SK-N-SH treated with all-trans-retinoic acid at 6 μM for 48 hours (cell line): ENCODE measurements at regions not wholly inside any gene's neighbourhood (a gene's known extent, or its start where the extent isn't known, plus 50 kb on each side); places are given as distances from the start of the nearest gene placed in this dataset.

Source experiments
- ATAC-seq: fragments of 200-7000 bp; cut with Tn5 transposase; 3 replicates; pipeline ENCODE4 v1.9.1; 2020; ENCODE audit warnings: mild to moderate bottlenecking, moderate library complexity
- ARNTL ChIP-seq: fragments of 450-650 bp; formaldehyde crosslinking; IDR thresholded peaks from 2 replicates; pipeline ENCODE4 v1.5.0; 2020; ENCODE audit warnings: low read depth, mild to moderate bottlenecking, moderate library complexity, borderline replicate concordance
- BACH2 ChIP-seq: fragments of 250-450 bp; sonication (Bioruptor Pico); IDR thresholded peaks from 2 replicates; pipeline ENCODE4 v1.9.0; 2021; ENCODE audit warnings: mild to moderate bottlenecking, borderline replicate concordance
- CSDC2 ChIP-seq: fragments of 250-450 bp; sonication (Bioruptor Pico); IDR thresholded peaks from 2 replicates; pipeline ENCODE4 v1.5.0; 2020; ENCODE audit warnings: mild to moderate bottlenecking, moderate library complexity
- CSRNP3 ChIP-seq: fragments of 250-450 bp; sonication (Bioruptor Pico); IDR thresholded peaks from 2 replicates; pipeline ENCODE4 v1.5.1; 2021; ENCODE audit warnings: mild to moderate bottlenecking, moderate library complexity
- ESRRG ChIP-seq: fragments of 250-450 bp; sonication (Bioruptor Pico); IDR thresholded peaks from 2 replicates; pipeline ENCODE4 v1.6.1; 2021; ENCODE audit warnings: mild to moderate bottlenecking
- GLIS3 ChIP-seq: fragments of 250-450 bp; sonication (Bioruptor Pico); IDR thresholded peaks from 2 replicates; pipeline ENCODE4 v1.5.0; 2020; ENCODE audit warnings: mild to moderate bottlenecking, moderate library complexity
- ISL1 ChIP-seq: fragments of 250-450 bp; sonication (Bioruptor Pico); IDR thresholded peaks from 2 replicates; pipeline ENCODE4 v2.1.2; 2022; ENCODE audit warnings: mild to moderate bottlenecking, moderate library complexity
- OSR1 ChIP-seq: fragments of 250-450 bp; sonication (Bioruptor Pico); IDR thresholded peaks from 2 replicates; pipeline ENCODE4 v1.8.0; 2022; ENCODE audit warnings: moderate library complexity, mild to moderate bottlenecking, inconsistent platforms
- PATZ1 ChIP-seq: fragments of 250-450 bp; sonication (Bioruptor Pico); IDR thresholded peaks from 2 replicates; pipeline ENCODE4 v1.8.0; 2020; ENCODE audit warnings: mild to moderate bottlenecking, moderate library complexity, borderline replicate concordance
- PPARA ChIP-seq: fragments of 250-450 bp; sonication (Bioruptor Pico); IDR thresholded peaks from 2 replicates; pipeline ENCODE4 v1.5.0; 2020; ENCODE audit warnings: mild to moderate bottlenecking, borderline replicate concordance
- RARB ChIP-seq: fragments of 250-450 bp; sonication (Bioruptor Pico); IDR thresholded peaks from 2 replicates; pipeline ENCODE4 v1.8.0; 2021; ENCODE audit warnings: mild to moderate bottlenecking, moderate library complexity
- SNAI2 ChIP-seq: fragments of 250-450 bp; sonication (Bioruptor Pico); IDR thresholded peaks from 2 replicates; pipeline ENCODE4 v1.5.0; 2020; ENCODE audit warnings: mild to moderate bottlenecking, moderate library complexity
- TCF4 ChIP-seq: fragments of 250-450 bp; sonication (Bioruptor Pico); IDR thresholded peaks from 2 replicates; pipeline ENCODE4 v1.8.0; 2021; ENCODE audit warnings: mild to moderate bottlenecking, moderate library complexity, borderline replicate concordance
- TOX ChIP-seq: fragments of 250-450 bp; sonication (Bioruptor Pico); IDR thresholded peaks from 2 replicates; pipeline ENCODE4 v1.8.0; 2021; ENCODE audit warnings: mild to moderate bottlenecking, moderate library complexity, borderline replicate concordance
- TSHZ2 ChIP-seq: fragments of 250-450 bp; sonication (Bioruptor Pico); IDR thresholded peaks from 2 replicates; pipeline ENCODE4 v1.5.0; 2020; ENCODE audit warnings: mild to moderate bottlenecking, moderate library complexity
- ZC3H10 ChIP-seq: fragments of 250-450 bp; sonication (Bioruptor Pico); IDR thresholded peaks from 2 replicates; pipeline ENCODE4 v1.5.1; 2021; ENCODE audit warnings: mild to moderate bottlenecking, moderate library complexity
- ZFP3 ChIP-seq: fragments of 250-450 bp; sonication (Bioruptor Pico); IDR thresholded peaks from 2 replicates; pipeline ENCODE4 v1.5.0; 2020; ENCODE audit warnings: mild to moderate bottlenecking, moderate library complexity
- ZFP30 ChIP-seq: fragments of 450-650 bp; formaldehyde crosslinking; IDR thresholded peaks from 2 replicates; pipeline ENCODE4 v1.5.0; 2022; ENCODE audit warnings: mild to moderate bottlenecking, moderate library complexity
- ZNF70 ChIP-seq: fragments of 450-650 bp; formaldehyde crosslinking; IDR thresholded peaks from 2 replicates; pipeline ENCODE4 v1.5.0; 2020; ENCODE audit warnings: mild to moderate bottlenecking, moderate library complexity
- ZNF8 ChIP-seq: fragments of 450-650 bp; formaldehyde crosslinking; IDR thresholded peaks from 2 replicates; pipeline ENCODE4 v1.5.0; 2020; ENCODE audit warnings: mild to moderate bottlenecking, moderate library complexity

GRCh38 chr7:91414734-91415133 is 150.5 kb downstream of the FZD1 start:
- TF ChIP-seq ZNF8 (CRISPR knock-in tag) (peak; percentile 59; the same call in 1 of the 2 replicates), PPARA (CRISPR knock-in tag) (no peak), TCF4 (peak; percentile 85)
- ATAC-seq = no peak

GRCh38 chr7:91416155-91416865 is 152.1 kb downstream of the FZD1 start:
- ATAC-seq = no peak
- TF ChIP-seq ZFP30 (CRISPR knock-in tag) (no peak), TCF4 (no peak), PPARA (CRISPR knock-in tag) (no peak), ESRRG (no peak), ZC3H10 (no peak), ISL1 (no peak), ZNF70 (CRISPR knock-in tag) (no peak), ARNTL (no peak), ZNF8 (CRISPR knock-in tag) (no peak), OSR1 (no peak), GLIS3 (CRISPR knock-in tag) (no peak), TOX (CRISPR knock-in tag) (no peak), ZFP3 (CRISPR knock-in tag) (no peak), CSDC2 (CRISPR knock-in tag) (no peak), SNAI2 (CRISPR knock-in tag) (no peak)

GRCh38 chr7:91420606-91421005 is 156.4 kb downstream of the FZD1 start:
- ATAC-seq = no peak
- TF ChIP-seq TSHZ2 (CRISPR knock-in tag) = no peak
- TF ChIP-seq PATZ1 (CRISPR knock-in tag) = no peak
- no peak for TF ChIP-seq RARB (CRISPR knock-in tag)
- no peak for TF ChIP-seq PPARA (CRISPR knock-in tag)
- TF ChIP-seq ZFP30 (CRISPR knock-in tag) = no peak
- TF ChIP-seq ISL1 = no peak
- no peak for TF ChIP-seq CSDC2 (CRISPR knock-in tag)
- no peak for TF ChIP-seq BACH2 (CRISPR knock-in tag)
- no peak for TF ChIP-seq ZC3H10
- TF ChIP-seq CSRNP3 (CRISPR knock-in tag) = no peak
- TF ChIP-seq, all 23 proteins: peak for 0

GRCh38 chr7:91421018-91421417 is 156.8 kb downstream of the FZD1 start:
- no peak for ATAC-seq
- no peak for TF ChIP-seq RARB (CRISPR knock-in tag)
- TF ChIP-seq, all 23 proteins: peak for 0

GRCh38 chr7:91424371-91424770 is 160.1 kb downstream of the FZD1 start:
- TF ChIP-seq TSHZ2 (CRISPR knock-in tag) (no peak; the same call in 1 of the 2 replicates), TCF4 (peak; percentile 81; the same call in 1 of the 2 replicates)
- ATAC-seq = peak; percentile 43; the same call in 2 of the 3 replicates
